Hepatocyte (in vitro differentiated cells): ENCODE measurements at regions not wholly inside any gene's neighbourhood (a gene's known extent, or its start where the extent isn't known, plus 50 kb on each side); places are given as distances from the start of the nearest gene placed in this dataset.

ENCODE experiments used
- EZH2phosphoT487 ChIP-seq: fragments of 200-600 bp; sonication (generic); IDR thresholded peaks from one replicate; pipeline ENCODE4 v1.6.1; 2018; ENCODE audit warnings: antibody characterized with exemption, mild to moderate bottlenecking, low read depth, moderate library complexity; ENCODE audit not compliant: unreplicated experiment, severe bottlenecking
- TF ChIP-seq, protein P1 (sequence below): fragments of 200-600 bp; sonication (generic); IDR thresholded peaks from 2 replicates; pipeline ENCODE4 v1.5.1; 2016; ENCODE audit warnings: antibody characterized with exemption, mild to moderate bottlenecking; ENCODE audit not compliant: poor library complexity

DNA sequence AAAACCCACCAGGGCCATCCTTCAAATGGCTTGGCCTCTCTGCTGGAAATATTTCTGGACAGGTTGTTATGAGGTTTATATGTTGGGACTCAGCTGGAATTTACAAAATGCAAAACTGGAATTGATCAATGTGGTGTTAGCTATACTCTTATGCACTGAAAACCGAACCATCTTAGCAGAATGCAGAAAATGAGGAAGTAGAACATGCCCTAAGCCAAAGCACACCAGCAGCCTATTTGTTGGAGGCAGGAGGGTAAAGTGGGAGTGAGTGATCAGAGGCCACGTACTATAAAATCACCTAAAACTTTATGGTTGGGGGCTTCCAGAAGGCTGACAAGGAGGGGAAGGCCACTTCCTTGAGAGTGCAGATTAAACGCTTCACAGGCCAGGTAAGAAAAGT is 63.6 kb upstream of the C5orf63 start:
- TF ChIP-seq, protein P1, sequence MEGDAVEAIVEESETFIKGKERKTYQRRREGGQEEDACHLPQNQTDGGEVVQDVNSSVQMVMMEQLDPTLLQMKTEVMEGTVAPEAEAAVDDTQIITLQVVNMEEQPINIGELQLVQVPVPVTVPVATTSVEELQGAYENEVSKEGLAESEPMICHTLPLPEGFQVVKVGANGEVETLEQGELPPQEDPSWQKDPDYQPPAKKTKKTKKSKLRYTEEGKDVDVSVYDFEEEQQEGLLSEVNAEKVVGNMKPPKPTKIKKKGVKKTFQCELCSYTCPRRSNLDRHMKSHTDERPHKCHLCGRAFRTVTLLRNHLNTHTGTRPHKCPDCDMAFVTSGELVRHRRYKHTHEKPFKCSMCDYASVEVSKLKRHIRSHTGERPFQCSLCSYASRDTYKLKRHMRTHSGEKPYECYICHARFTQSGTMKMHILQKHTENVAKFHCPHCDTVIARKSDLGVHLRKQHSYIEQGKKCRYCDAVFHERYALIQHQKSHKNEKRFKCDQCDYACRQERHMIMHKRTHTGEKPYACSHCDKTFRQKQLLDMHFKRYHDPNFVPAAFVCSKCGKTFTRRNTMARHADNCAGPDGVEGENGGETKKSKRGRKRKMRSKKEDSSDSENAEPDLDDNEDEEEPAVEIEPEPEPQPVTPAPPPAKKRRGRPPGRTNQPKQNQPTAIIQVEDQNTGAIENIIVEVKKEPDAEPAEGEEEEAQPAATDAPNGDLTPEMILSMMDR, result no peak
- TF ChIP-seq EZH2phosphoT487, result no peak
